Astrocyte of the spinal cord (primary cell): ENCODE measurements at regions not wholly inside any gene's neighbourhood (a gene's known extent, or its start where the extent isn't known, plus 50 kb on each side); places are given as distances from the start of the nearest gene placed in this dataset.

Source experiments
- DNase-seq: peaks from one replicate; pipeline ENCODE4 v3.0.0; 2011; ENCODE audit warnings: low read depth, low spot score
- H3K4me3 ChIP-seq: 2 replicates; pipeline ENCODE4 v1.5.1; 2011; ENCODE audit warnings: low read depth, mild to moderate bottlenecking, low read length, moderate library complexity
- in situ Hi-C: cut with HindIII; loops from 2 replicates; pipeline ENCODE4 v1.10.0; 2017; ENCODE audit warnings: low sequenced_read_pairs
- TF ChIP-seq, protein P1 (sequence below): IDR thresholded peaks from 2 replicates; pipeline ENCODE4 v1.5.1; 2012; ENCODE audit warnings: low read depth, mild to moderate bottlenecking, low read length, inconsistent platforms

DNA sequence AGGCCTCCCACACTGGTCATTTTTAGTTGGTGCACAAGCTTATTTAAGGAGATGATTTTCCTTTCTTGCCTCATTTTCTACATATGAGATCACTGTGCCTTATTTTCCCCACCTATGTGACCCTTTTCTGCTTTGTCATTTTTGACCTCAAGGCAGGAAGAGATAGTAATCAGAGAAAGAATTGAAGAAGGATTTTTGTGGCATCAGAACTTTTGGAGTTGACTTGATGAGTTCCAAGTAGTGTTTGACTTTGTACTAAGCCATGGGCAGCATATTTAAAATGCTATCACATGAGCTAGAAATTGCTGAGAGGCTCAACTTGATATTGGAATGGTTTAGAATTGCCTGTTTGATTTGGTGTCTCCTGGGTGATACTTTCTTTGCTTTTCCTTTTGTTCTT is 440.8 kb downstream of the AEBP2 start:
- TF ChIP-seq, protein P1, sequence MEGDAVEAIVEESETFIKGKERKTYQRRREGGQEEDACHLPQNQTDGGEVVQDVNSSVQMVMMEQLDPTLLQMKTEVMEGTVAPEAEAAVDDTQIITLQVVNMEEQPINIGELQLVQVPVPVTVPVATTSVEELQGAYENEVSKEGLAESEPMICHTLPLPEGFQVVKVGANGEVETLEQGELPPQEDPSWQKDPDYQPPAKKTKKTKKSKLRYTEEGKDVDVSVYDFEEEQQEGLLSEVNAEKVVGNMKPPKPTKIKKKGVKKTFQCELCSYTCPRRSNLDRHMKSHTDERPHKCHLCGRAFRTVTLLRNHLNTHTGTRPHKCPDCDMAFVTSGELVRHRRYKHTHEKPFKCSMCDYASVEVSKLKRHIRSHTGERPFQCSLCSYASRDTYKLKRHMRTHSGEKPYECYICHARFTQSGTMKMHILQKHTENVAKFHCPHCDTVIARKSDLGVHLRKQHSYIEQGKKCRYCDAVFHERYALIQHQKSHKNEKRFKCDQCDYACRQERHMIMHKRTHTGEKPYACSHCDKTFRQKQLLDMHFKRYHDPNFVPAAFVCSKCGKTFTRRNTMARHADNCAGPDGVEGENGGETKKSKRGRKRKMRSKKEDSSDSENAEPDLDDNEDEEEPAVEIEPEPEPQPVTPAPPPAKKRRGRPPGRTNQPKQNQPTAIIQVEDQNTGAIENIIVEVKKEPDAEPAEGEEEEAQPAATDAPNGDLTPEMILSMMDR, result no peak
- no peak overlapping the region for H3K4me3 ChIP-seq
- in situ Hi-C loops, result no loop called here
- DNase-seq, result no peak

DNA sequence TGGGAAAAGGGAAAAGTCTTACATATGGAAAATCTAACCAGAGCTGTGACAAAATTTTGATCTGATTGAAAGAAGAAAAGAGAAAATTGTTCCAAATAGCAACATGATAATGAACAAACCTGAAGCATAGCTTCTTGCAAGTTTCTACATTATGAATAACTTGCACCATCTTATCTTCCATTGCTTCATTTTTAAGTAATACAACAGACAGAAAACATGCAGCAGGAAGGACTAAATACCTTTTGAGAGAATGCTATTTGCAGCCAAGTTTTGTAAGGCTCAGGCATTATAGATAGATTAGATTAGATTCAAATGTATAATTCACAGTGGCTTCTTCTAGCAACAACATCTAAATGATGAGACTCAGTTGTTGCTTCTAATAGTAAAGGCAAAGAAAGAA is 441.4 kb downstream of the AEBP2 start:
- no peak for DNase-seq
- H3K4me3 ChIP-seq, result no peak overlapping the region
- in situ Hi-C loops, result no loop called here
- TF ChIP-seq, protein P1, result no peak

DNA sequence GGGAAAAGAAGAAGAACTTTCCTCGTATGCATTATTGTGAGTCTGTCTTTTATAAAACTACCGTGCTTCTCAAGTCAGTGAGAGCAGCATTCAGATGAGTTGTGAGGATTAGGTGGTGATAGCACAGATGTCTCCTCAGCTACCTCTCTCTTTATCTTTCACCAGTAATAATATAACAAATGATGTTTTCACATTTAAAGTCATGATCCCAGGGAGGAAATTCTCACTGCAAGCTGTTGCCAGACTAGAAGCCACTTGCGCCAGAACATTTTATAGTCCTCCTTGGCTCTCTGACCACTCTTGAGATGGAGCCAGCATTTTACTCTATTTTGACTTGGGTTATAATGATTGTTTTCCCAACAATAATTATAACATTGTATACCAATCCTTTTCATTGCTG is 443.1 kb downstream of the AEBP2 start:
- in situ Hi-C loops, result no loop called here
- H3K4me3 ChIP-seq, result no peak overlapping the region
- TF ChIP-seq, protein P1, result no peak
- DNase-seq, result no peak

DNA sequence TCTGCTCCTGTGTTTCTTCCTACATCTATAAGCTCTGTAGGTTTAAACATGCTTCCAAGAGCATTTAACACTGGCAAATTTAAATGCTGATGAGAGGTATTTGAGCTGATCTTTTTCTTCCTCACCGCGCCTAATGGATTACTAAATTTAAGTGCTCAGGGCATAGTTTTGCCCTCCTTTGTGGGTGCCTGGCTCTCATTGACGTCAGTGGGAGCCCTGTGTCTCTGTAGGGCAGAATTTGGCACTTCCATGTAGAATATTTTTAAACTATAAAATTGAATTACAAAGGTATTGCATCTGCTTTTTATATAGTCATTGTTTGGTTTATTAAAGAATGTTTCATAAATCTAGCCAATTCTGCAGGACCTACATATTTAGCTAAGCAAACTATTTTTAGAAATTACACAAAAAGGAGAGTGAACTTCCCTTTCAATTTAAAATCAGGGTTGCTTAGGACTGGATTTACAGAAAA is 444.8 kb downstream of the AEBP2 start:
- TF ChIP-seq, protein P1, result no peak
- in situ Hi-C loops, result no loop called here
- no peak for DNase-seq
- H3K4me3 ChIP-seq, result no peak overlapping the region

DNA sequence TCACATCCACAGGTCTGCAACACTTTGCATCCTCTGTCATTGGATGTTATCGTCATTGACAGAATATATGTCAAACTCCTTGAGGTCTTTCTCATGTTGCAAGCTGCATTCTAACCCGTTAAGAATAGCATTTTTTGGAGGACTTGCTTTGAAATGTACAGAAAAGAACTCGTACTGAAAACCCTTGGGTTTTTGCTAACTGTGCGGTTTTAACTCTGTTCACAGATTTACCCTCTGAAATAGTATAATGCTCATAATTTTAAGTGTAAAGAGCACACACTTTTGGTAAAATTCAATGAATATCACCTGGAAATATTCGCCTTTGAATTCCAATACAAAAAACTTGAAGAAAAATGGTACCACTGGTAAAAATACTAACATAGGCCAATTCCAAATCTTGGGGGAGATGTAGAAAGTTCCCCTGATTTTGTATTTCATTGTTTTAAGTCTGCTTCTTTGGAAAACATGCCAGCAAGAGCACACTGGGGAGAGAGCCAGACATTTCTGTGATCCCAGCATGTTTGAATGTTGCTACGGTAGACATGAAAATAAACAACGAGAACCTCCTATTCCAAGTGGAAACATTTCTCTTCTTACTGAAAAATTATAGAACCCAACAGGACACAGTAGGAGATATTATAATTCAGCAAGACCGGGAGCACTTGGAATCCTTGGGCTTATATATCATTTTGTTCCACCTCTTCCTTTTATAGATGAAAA is 446.0 kb downstream of the AEBP2 start:
- TF ChIP-seq, protein P1, result no peak
- DNase-seq, result peak; percentile 70
- in situ Hi-C loops, result no loop called here
- H3K4me3 ChIP-seq, result no peak overlapping the region

DNA sequence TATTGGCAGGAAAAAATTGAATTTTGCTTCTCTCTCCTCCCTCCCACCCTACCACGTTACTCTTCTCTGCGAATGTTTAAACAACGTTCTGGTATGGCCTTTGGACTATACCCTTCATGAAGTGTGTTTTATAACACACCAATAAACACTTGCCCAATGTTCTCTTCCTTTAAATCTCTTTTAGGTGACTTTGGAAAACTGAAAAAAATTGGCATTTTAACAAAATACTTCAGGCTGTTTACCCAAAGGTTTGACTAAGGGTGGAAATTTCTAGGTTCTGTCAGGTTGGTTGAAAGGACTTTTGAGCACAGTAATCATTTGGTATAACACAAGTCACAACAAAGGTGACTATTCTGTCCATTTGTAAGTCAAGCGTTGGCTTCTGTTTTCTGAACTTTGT is 446.8 kb downstream of the AEBP2 start:
- H3K4me3 ChIP-seq, result no peak overlapping the region
- TF ChIP-seq, protein P1, result no peak
- in situ Hi-C loops, result no loop called here
- no peak for DNase-seq
